Upper lobe of left lung (tissue), 6 donors: ENCODE measurements at regions not wholly inside any gene's neighbourhood (a gene's known extent, or its start where the extent isn't known, plus 50 kb on each side); places are given as distances from the start of the nearest gene placed in this dataset.

Experiments used
- ATAC-seq, 2 donors: fragments of 200-7000 bp; cut with Tn5 transposase; one replicate each; pipeline ENCODE4 v1.9.1; 2022; ENCODE audit warnings: mild to moderate bottlenecking in 2 of 2, moderate library complexity in 2 of 2; ENCODE audit not compliant: low FRiP score in 2 of 2
- DNase-seq, 2 donors: peaks; one replicate each; pipeline ENCODE4 v3.0.0-alpha.2; 2019 to 2020
- H3K27ac ChIP-seq, 4 donors: fragments of 200-600 bp; sonication (generic); one replicate each; pipeline ENCODE4 v1.5.1; 2016 to 2019
- H3K27me3 ChIP-seq, 4 donors: fragments of 200-600 bp; sonication (generic); one replicate each; pipeline ENCODE4 v1.5.1; 2017 to 2019
- H3K36me3 ChIP-seq, 4 donors: fragments of 200-600 bp; sonication (generic); one replicate each; pipeline ENCODE4 v1.5.1; 2016 to 2019
- H3K4me1 ChIP-seq, 4 donors: fragments of 200-600 bp; sonication (generic); one replicate each; pipeline ENCODE4 v1.5.1; 2018 to 2019
- H3K4me3 ChIP-seq, 4 donors: fragments of 200-600 bp; sonication (generic); one replicate each; pipeline ENCODE4 v1.5.1; 2017 to 2019; ENCODE audit warnings: mild to moderate bottlenecking in 2 of 4, moderate library complexity in 1 of 4
- H3K9me3 ChIP-seq, 4 donors: fragments of 200-600 bp; sonication (generic); one replicate each; pipeline ENCODE4 v1.5.1; 2018 to 2019
- CTCF ChIP-seq, 6 experiments: fragments of 450-650 bp in 4 of 6; fragments of 200-600 bp in 2 of 6; sonication (generic) in 2 of 6; IDR thresholded peaks; one replicate each; pipeline ENCODE4 v1.5.1; 2016 to 2019; ENCODE audit warnings: antibody characterized with exemption in 6 of 6
- EP300 ChIP-seq, 4 donors: sonication (generic); formaldehyde crosslinking; IDR thresholded peaks; one replicate each; pipeline ENCODE4 v1.5.1; 2017; ENCODE audit warnings: antibody characterized with exemption in 4 of 4, control low read depth in 2 of 4
- POLR2A ChIP-seq, 4 donors: fragments of 450-650 bp; IDR thresholded peaks; one replicate each; pipeline ENCODE4 v1.5.1; 2016 to 2017; ENCODE audit warnings: antibody characterized with exemption in 4 of 4, mild to moderate bottlenecking in 2 of 4
- POLR2AphosphoS5 ChIP-seq, 2 donors: sonication (generic); formaldehyde crosslinking; IDR thresholded peaks; one replicate each; pipeline ENCODE4 v1.5.1; 2017; ENCODE audit warnings: antibody characterized with exemption in 2 of 2
- WGBS, 2 donors: methylation state at CpG; one replicate each; pipeline ENCODE4 v1.1.5; 2017 to 2018; 5-methylcytosine and 5-hydroxymethylcytosine counted together
- donor health status: DM: no; HTN: no; CAD: no; lungs with moderate emphysema.
- donor health status: DM: no; HTN: yes; CAD: no; lungs with severe emphysema.

DNA sequence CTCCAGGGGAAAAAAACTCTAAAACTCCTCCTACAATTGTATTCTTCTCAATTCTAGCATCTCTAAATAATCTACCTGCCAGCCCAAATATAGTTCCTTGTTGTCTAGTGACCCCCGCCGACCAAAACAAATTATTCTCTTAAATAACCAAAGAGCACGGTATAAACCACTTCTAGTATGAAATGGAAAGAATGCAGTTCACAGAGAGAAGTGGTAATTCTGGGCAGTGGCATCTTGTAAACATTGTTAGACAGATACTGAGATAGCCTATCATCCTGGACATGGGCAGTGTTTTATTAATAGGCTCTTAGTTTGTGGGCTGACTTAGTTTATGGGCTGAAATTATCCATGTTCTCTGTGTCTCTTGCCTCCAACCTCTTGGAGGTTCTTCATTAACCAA is 1412.6 kb upstream of the CDH9 start:
- no peak for ATAC-seq
- no peak for DNase-seq
- H3K9me3 ChIP-seq, result peaks cover 0 to 8% (median 1%) of the 10 kb centered on the region in 4 donors
- H3K27me3 ChIP-seq, result no peaks in the 10 kb centered on the region
- 29 to 40% methylated on average over 3 of the region's 3 CpGs for WGBS, 2 donors
- no peaks in the 10 kb centered on the region for H3K4me1 ChIP-seq
- H3K36me3 ChIP-seq, result no peaks in the 10 kb centered on the region
- no peak overlapping the region for H3K4me3 ChIP-seq
- TF ChIP-seq POLR2AphosphoS5 (IDR thresholded peaks at IDR 0.05), result no peak
- TF ChIP-seq CTCF (IDR thresholded peaks at IDR 0.05), result no peak
- no peak for TF ChIP-seq EP300 (IDR thresholded peaks at IDR 0.05)
- no peak for TF ChIP-seq POLR2A (IDR thresholded peaks at IDR 0.05)
- no peak overlapping the region for H3K27ac ChIP-seq

- 68 to 90% methylated on average over 3 to 4 of the region's 4 CpGs for WGBS, 2 donors
- no peaks in the 10 kb centered on the region for H3K36me3 ChIP-seq
- no peak overlapping the region for H3K27ac ChIP-seq
- no peak for DNase-seq
- no peak for ATAC-seq
- no peak overlapping the region for H3K4me3 ChIP-seq
- no peaks in the 10 kb centered on the region for H3K27me3 ChIP-seq
- H3K9me3 ChIP-seq, result peaks cover 0 to 12% (median 2%) of the 10 kb centered on the region in 4 donors
- H3K4me1 ChIP-seq, result no peaks in the 10 kb centered on the region
- TF ChIP-seq POLR2A (IDR thresholded peaks at IDR 0.05), result no peak
- TF ChIP-seq POLR2AphosphoS5 (IDR thresholded peaks at IDR 0.05), result no peak
- no peak for TF ChIP-seq CTCF (IDR thresholded peaks at IDR 0.05)
- no peak for TF ChIP-seq EP300 (IDR thresholded peaks at IDR 0.05)
These were observed 1410.4 kb upstream of the CDH9 start for GRCh38 chr5:28448791-28449190.

DNA sequence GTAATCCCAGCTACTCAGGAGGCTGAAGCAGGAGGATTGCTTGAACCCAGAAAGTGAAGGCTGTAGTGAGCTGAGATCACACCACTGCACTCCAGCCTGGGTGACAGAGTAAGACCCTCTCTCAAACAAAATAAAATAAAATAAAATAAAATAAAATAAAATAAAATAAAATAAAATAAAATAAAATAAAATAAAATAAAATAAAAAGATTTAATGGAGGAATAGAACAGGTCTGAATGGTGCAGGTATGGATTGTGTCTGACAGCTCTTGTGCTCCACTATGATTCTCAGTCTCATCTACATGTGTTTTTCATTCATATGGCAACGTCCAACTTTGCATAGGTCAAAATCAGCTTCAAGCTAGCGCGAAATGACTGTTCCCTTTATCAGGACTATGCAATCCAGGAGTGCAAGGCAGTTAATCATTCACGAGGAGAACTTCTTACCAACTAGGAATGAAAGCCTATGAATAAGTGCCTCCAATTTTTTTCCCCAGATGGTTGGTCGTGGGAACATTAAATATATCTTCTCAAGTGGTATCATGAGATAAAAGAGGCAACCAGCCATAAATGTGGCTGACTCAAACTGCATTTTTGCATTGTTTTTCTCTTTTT is 1392.3 kb upstream of the CDH9 start:
- Histone ChIP-seq H3K27ac (no peak overlapping the region), H3K4me3 (no peak overlapping the region), H3K4me1 (no peaks in the 10 kb centered on the region), H3K36me3 (no peaks in the 10 kb centered on the region), H3K27me3 (no peaks in the 10 kb centered on the region), H3K9me3 (peaks cover 0 to 6% (median 0%) of the 10 kb centered on the region in 4 donors)
- ATAC-seq (no peak), DNase-seq (no peak)
- 56 to 74% methylated on average over 5 of the region's 5 CpGs for WGBS, 2 donors
- TF ChIP-seq POLR2A (IDR thresholded peaks at IDR 0.05) (no peak), POLR2AphosphoS5 (IDR thresholded peaks at IDR 0.05) (no peak), EP300 (IDR thresholded peaks at IDR 0.05) (no peak), CTCF (IDR thresholded peaks at IDR 0.05) (no peak)

DNA sequence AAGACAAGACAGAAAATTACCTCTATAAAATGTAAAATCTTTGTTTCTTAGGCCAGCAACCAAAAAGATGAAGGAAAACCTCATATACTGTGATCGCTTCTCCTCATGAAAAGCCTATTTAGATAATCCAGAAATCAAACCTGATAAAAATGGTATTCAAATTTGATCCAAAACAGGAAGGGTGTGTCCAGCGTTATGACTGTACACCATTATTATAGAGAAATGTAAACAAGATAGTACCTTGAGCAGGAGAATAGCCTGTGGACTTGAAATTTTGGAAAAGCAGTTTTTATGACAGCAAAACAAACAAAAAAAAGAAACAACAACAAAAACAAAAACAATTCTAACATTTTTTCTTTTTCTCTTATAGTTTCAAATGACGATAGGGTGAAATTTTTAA is 1382.8 kb upstream of the CDH9 start:
- Histone ChIP-seq H3K9me3 (peaks cover 0 to 2% (median 0%) of the 10 kb centered on the region in 4 donors), H3K4me3 (no peak overlapping the region), H3K4me1 (no peaks in the 10 kb centered on the region), H3K36me3 (no peaks in the 10 kb centered on the region), H3K27ac (no peak overlapping the region), H3K27me3 (no peaks in the 10 kb centered on the region)
- ATAC-seq, result no peak
- WGBS, 2 donors, result 74 to 84% methylated on average over 3 of the region's 3 CpGs
- DNase-seq, result no peak
- TF ChIP-seq CTCF (IDR thresholded peaks at IDR 0.05) (no peak), EP300 (IDR thresholded peaks at IDR 0.05) (no peak), POLR2A (IDR thresholded peaks at IDR 0.05) (no peak), POLR2AphosphoS5 (IDR thresholded peaks at IDR 0.05) (no peak)

GRCh38 chr5:28415791-28416443 is 1377.5 kb upstream of the CDH9 start:
- Histone ChIP-seq H3K4me3 (no peak overlapping the region), H3K4me1 (no peaks in the 10 kb centered on the region), H3K36me3 (no peaks in the 10 kb centered on the region), H3K27me3 (no peaks in the 10 kb centered on the region), H3K27ac (no peak overlapping the region), H3K9me3 (no peaks in the 10 kb centered on the region)
- TF ChIP-seq POLR2A (IDR thresholded peaks at IDR 0.05) (no peak), POLR2AphosphoS5 (IDR thresholded peaks at IDR 0.05) (no peak), EP300 (IDR thresholded peaks at IDR 0.05) (no peak), CTCF (IDR thresholded peaks at IDR 0.05) (no peak)
- no peak for DNase-seq
- no peak for ATAC-seq
- WGBS, 2 donors, result 80% methylated on average over 2 of the region's 2 CpGs
